ENCODE measurements at regions not wholly inside any gene's neighbourhood (a gene's known extent, or its start where the extent isn't known, plus 50 kb on each side); places are given as distances from the start of the nearest gene placed in this dataset.
"Not testable (repeated sequence)": the region's sequence is repeated elsewhere in the genome, so short reads cannot be mapped to it uniquely, and the experiment has no call there.

DNA sequence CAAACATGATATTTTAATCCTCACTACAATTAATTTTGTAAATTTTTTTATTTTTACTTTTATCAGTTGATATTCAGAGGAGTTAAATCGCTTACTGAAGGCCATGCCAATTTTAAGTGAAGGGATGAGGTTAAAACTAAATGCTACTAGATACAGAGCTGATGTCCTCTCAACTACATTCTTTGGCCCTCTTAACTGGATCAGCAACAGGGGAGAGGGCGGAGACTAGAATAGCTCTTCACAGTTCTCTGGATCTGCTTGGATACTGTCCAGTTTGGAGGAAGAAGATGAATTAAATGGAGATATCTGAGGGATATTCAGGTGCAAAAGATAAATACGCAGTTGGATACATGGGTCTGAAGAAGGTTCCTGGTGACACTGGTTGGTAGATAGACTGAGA, 85.6 kb upstream of the LYSMD4 start:
- Histone ChIP-seq H4K20me1 (ENCODE audit: insufficient read depth, low read length) (no peaks in the 10 kb centered on the region), H3K9me2 (ENCODE audit: insufficient read depth, low read length) (no peaks in the 10 kb centered on the region), H3K36me3 (ENCODE audit: insufficient read depth, low read length) (no peaks in the 10 kb centered on the region), H3K4me3 (ENCODE audit: low read depth, low read length, poor library complexity, severe bottlenecking) (no peak overlapping the region), H3K79me2 (ENCODE audit: insufficient read depth, low read depth, low read length) (no peaks in the 10 kb centered on the region), H3K4me1 (ENCODE audit: insufficient read depth, low read length, poor library complexity, severe bottlenecking) (no peaks in the 10 kb centered on the region), H3K9me3 (ENCODE audit: low read length) (no peaks in the 10 kb centered on the region), H2AFZ (ENCODE audit: low read length) (no peak overlapping the region), H3K27ac (ENCODE audit: low read depth, low read length, poor library complexity, severe bottlenecking) (no peak overlapping the region), H3K4me2 (ENCODE audit: low read length) (no peak overlapping the region)
- DNase-seq (ENCODE audit: low spot score) = no peak
- ChIA-PET POLR2A (interaction anchor here (0.7 kb wide), 1 partner anchor 10 kb away, joined by 4 read pairs; no protein-coding TSS in a partner anchor), CTCF (ENCODE audit: unreplicated experiment) (no interaction called here)
- intact Hi-C loops (cut with micrococcal nuclease; ENCODE audit: unreplicated experiment) = no loop called here
- TF ChIP-seq, protein P1, sequence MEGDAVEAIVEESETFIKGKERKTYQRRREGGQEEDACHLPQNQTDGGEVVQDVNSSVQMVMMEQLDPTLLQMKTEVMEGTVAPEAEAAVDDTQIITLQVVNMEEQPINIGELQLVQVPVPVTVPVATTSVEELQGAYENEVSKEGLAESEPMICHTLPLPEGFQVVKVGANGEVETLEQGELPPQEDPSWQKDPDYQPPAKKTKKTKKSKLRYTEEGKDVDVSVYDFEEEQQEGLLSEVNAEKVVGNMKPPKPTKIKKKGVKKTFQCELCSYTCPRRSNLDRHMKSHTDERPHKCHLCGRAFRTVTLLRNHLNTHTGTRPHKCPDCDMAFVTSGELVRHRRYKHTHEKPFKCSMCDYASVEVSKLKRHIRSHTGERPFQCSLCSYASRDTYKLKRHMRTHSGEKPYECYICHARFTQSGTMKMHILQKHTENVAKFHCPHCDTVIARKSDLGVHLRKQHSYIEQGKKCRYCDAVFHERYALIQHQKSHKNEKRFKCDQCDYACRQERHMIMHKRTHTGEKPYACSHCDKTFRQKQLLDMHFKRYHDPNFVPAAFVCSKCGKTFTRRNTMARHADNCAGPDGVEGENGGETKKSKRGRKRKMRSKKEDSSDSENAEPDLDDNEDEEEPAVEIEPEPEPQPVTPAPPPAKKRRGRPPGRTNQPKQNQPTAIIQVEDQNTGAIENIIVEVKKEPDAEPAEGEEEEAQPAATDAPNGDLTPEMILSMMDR (conservative IDR thresholded peaks at IDR 0.05; ENCODE audit: low read length) = no peak
- no peak for TF ChIP-seq EZH2phosphoT487 (IDR thresholded peaks at IDR 0.05; ENCODE audit: borderline replicate concordance, low read depth, low read length)
- no TSS peak for BruUV-seq (replicated peaks)

DNA sequence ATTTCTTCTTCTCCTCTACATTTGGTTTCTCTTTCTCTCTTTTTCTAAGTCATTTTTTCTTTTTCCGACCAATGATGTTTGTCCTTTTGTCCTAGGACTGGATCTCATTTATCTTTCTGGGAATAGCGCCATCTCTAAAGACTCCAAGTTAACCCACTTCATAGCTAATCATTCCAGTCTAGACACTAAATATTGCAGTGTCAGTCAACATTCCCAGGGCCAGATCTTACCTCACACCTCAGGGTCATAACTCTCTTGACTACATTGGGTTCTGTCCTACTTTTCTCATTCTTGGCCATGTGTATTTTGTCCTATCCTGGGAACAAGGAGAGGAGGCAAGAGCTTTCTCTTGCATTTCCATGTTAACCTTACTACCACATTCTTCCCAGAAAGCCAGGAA, 83.6 kb upstream of the LYSMD4 start:
- H2AFZ ChIP-seq (ENCODE audit: low read length); H3K4me2 ChIP-seq (ENCODE audit: low read length); H3K4me3 ChIP-seq (ENCODE audit: low read depth, low read length, poor library complexity, severe bottlenecking); POLR2A ChIA-PET; H3K9me2 ChIP-seq (ENCODE audit: insufficient read depth, low read length); DNase-seq (ENCODE audit: low spot score); H3K79me2 ChIP-seq (ENCODE audit: insufficient read depth, low read depth, low read length); H3K4me1 ChIP-seq (ENCODE audit: insufficient read depth, low read length, poor library complexity, severe bottlenecking); H3K27ac ChIP-seq (ENCODE audit: low read depth, low read length, poor library complexity, severe bottlenecking); H3K36me3 ChIP-seq (ENCODE audit: insufficient read depth, low read length); BruUV-seq (replicated peaks); H4K20me1 ChIP-seq (ENCODE audit: insufficient read depth, low read length); H3K9me3 ChIP-seq (ENCODE audit: low read length); CTCF ChIA-PET (ENCODE audit: unreplicated experiment); intact Hi-C loops (cut with micrococcal nuclease; ENCODE audit: unreplicated experiment): not testable (repeated sequence)

DNA sequence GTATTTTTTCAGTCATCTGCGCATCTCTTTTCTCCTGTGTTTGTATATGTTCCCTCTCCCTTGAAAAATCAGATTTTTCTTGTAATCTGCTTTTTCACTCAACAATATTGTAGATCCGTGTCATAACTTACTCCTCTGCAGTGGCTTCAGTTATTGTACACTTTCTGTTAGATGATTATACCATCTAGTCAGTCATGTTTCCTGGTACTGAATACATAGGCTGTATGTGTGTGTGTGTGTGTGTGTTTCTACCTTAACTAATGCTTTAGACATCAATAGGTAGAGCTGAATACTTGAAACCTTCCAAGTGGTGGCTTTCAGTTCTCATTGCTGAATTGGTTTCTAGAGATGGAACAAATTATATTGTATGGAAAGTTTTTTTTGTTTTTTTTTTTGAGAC, 77.4 kb upstream of the LYSMD4 start:
- H4K20me1 ChIP-seq (ENCODE audit: insufficient read depth, low read length); H3K79me2 ChIP-seq (ENCODE audit: insufficient read depth, low read depth, low read length); BruUV-seq (replicated peaks); H3K9me2 ChIP-seq (ENCODE audit: insufficient read depth, low read length); CTCF ChIA-PET (ENCODE audit: unreplicated experiment); H3K4me3 ChIP-seq (ENCODE audit: low read depth, low read length, poor library complexity, severe bottlenecking); DNase-seq (ENCODE audit: low spot score); H3K4me1 ChIP-seq (ENCODE audit: insufficient read depth, low read length, poor library complexity, severe bottlenecking); H3K27ac ChIP-seq (ENCODE audit: low read depth, low read length, poor library complexity, severe bottlenecking); H3K9me3 ChIP-seq (ENCODE audit: low read length); H3K4me2 ChIP-seq (ENCODE audit: low read length); H2AFZ ChIP-seq (ENCODE audit: low read length); intact Hi-C loops (cut with micrococcal nuclease; ENCODE audit: unreplicated experiment); POLR2A ChIA-PET; H3K36me3 ChIP-seq (ENCODE audit: insufficient read depth, low read length): not testable (repeated sequence)

DNA sequence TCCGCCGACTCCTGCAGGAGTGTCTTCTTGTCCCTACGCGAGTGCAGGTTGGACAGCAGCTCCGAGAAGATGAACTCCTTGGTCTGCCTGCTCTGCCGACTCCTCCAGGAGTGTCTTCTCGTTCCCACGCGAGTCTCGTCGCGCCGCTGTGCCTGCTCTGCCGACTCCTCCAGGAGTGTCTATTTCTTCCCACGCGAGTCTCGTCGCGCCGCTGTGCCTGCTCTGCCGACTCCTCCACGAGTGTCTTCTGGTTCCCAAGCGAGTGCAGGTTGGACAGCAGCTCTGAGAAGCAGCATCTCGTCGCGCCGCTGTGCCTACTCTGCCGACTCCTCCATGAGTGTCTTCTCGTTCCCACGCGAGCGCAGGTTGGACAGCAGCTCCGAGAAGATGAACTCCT, 66.6 kb upstream of the LYSMD4 start:
- BruUV-seq (replicated peaks) = not testable (repeated sequence)
- CTCF ChIA-PET (ENCODE audit: unreplicated experiment) = interaction anchor here (0.7 kb wide), 1 partner anchor 81 kb away, joined by 3 read pairs; no protein-coding TSS in a partner anchor

DNA sequence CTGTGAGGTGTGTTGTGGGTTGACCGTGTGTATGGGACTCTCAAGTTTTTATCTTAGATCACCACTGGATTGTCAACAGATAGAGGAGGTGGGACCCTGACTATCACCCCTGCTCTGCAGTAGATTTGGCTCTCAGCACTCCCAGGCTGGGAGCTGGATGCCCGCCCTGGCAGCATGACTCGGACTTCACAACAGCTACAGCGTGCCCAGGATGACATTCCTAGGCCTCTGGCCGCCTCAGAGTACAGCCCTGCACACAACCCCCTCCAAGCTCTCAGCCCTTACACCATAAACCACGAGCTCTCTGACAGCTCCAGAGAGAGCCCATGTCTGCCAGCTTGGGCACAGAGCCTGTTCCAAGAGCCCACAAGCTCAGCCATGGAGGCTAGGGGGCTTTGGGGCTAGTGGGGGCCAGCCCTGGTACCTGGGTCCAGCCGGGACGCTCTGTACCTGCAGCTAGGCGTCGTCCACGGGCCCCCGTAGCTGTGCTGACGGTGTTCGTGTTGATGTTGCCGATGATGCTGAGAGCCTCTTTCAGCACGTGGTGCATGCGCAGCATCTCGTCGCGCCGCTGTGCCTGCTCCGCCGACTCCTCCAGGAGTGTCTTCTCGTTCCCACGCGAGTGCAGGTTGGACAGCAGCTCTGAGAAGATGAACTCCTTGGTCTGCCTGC, 66.1 kb upstream of the LYSMD4 start:
- H3K79me2 ChIP-seq (ENCODE audit: insufficient read depth, low read depth, low read length); CTCF ChIA-PET (ENCODE audit: unreplicated experiment); H3K9me3 ChIP-seq (ENCODE audit: low read length); H3K4me1 ChIP-seq (ENCODE audit: insufficient read depth, low read length, poor library complexity, severe bottlenecking); POLR2A ChIA-PET; H2AFZ ChIP-seq (ENCODE audit: low read length); H3K36me3 ChIP-seq (ENCODE audit: insufficient read depth, low read length); BruUV-seq (replicated peaks); DNase-seq (ENCODE audit: low spot score); H4K20me1 ChIP-seq (ENCODE audit: insufficient read depth, low read length); H3K9me2 ChIP-seq (ENCODE audit: insufficient read depth, low read length); H3K4me2 ChIP-seq (ENCODE audit: low read length); H3K4me3 ChIP-seq (ENCODE audit: low read depth, low read length, poor library complexity, severe bottlenecking); H3K27ac ChIP-seq (ENCODE audit: low read depth, low read length, poor library complexity, severe bottlenecking); intact Hi-C loops (cut with micrococcal nuclease; ENCODE audit: unreplicated experiment): not testable (repeated sequence)

More for the DNA sequence above, 66.6 kb upstream of the LYSMD4 start:
- H3K4me1 ChIP-seq (ENCODE audit: insufficient read depth, low read length, poor library complexity, severe bottlenecking); H3K9me2 ChIP-seq (ENCODE audit: insufficient read depth, low read length); intact Hi-C loops (cut with micrococcal nuclease; ENCODE audit: unreplicated experiment); DNase-seq (ENCODE audit: low spot score); H3K4me2 ChIP-seq (ENCODE audit: low read length); H3K4me3 ChIP-seq (ENCODE audit: low read depth, low read length, poor library complexity, severe bottlenecking); H3K36me3 ChIP-seq (ENCODE audit: insufficient read depth, low read length); H3K79me2 ChIP-seq (ENCODE audit: insufficient read depth, low read depth, low read length); H3K9me3 ChIP-seq (ENCODE audit: low read length); H2AFZ ChIP-seq (ENCODE audit: low read length); H4K20me1 ChIP-seq (ENCODE audit: insufficient read depth, low read length); H3K27ac ChIP-seq (ENCODE audit: low read depth, low read length, poor library complexity, severe bottlenecking); POLR2A ChIA-PET: not testable (repeated sequence)

All from OCI-LY7 (cell line).